ENCODE measurements at regions not wholly inside any gene's neighbourhood (a gene's known extent, or its start where the extent isn't known, plus 50 kb on each side); places are given as distances from the start of the nearest gene placed in this dataset.
"Not testable (repeated sequence)": the region's sequence is repeated elsewhere in the genome, so short reads cannot be mapped to it uniquely, and the experiment has no call there.

DNA sequence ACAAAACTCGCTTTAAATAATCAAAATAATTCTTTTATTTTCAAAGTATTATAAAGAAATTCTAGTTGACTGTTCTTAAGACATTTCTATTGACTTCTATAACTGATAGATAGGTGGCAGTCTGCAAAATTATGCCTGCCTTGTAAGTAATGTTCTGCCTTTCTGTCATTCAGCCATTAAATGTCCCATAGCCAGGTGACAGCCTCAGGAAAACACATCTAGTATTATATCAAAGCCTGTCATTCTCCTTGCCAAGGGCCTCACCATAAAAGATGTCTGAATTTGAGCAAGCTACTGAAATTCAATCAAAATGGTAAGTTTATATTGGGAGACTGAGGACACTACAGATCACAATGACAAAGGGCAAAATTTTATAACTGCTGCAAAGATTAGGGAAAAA lies 170.4 kb upstream of the COX7C start:
- DNase-seq = no peak

DNA sequence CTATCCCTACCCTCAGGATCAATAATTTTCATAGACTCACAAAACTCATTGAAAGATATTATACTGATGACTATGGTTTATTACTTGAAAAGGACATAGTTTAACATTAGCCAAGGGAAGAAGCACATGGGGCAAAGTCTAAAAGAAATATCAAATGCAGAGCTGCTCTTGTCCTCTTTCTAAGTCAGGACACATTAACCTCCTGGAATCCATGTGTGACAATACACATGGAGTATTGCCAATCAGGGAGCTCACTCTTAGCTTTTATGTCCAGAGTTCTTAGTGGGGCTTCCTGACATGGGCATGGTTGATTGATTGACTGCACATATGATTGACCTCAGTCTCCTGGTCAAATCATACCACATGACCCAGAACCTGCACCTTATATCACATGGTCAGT lies 165.5 kb upstream of the COX7C start:
- no peak for DNase-seq

DNA sequence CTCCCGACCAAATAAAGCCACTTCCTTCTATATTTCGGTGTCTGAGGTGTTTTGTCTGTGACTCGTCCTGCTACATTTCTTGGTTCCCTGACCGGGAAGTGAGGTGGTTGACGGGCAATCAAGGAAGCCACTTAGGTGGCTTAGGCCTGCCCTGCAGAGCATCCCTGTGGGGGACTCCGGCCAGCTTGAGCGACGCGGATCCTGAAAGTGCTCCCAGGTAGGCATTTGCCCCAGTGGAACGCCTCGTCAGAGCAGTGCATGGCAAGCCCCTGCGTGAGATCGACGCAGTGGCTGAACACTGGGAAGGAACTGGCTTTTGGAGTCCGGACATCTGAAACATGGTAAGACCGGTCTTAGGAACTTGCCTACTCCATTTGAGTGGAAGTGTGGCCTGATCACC lies 157.2 kb upstream of the COX7C start:
- DNase-seq = no peak

DNA sequence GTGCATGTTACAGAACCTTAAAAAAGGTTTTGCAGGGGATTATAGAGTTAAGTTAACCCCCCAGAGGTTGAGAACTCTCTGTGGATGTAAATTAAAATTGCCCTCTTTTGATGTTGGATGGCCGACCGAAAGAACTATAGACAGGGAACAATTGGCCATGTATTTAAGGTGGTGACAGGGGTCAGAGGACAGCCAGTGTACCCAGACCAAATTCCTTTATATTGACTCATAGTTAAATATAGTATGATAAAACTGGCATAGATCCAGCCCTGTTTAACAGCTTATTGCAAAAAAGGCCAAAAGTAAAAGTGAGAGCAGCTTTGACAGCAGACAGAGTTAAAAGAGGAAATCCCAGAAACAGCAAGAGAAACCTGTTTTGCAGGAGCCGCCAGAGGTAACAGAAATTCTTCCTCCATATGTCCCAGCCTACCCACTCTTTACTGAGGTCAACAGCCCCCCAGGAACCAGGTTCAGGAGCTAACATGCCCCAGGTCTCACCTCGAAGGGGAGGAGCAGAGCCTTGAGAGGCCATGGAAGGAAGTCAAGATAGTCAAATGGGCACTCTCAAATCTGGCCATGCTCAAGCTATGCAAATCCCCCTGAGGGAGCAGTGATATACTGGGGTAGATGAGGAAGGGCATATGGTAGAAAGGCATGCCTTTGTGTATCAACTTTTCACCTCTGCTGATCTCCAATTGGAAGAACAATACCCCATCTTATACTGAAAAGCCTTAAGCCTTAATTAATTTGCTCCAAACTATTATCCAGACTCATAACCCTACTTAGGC lies 156.4 kb upstream of the COX7C start:
- DNase-seq = no peak

DNA sequence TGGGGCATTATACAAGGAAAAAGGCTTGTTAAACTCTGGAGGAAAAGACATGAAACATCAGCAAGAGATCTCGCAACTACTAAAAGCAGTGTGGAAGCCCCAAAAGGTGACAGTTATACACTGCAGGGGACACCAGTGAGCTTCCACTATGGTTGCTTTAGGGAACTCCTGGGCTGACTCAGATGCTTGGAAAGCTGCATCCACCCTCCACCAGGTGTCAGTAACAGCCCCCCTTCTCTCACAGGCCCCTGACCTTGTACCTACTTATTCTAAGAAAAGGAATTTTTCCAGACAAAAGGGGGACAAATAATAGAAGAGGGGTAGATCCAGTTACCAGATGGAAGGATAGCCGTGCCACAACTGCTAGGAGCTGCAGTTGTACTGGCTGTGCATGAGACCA lies 154.4 kb upstream of the COX7C start:
- DNase-seq = no peak

DNA sequence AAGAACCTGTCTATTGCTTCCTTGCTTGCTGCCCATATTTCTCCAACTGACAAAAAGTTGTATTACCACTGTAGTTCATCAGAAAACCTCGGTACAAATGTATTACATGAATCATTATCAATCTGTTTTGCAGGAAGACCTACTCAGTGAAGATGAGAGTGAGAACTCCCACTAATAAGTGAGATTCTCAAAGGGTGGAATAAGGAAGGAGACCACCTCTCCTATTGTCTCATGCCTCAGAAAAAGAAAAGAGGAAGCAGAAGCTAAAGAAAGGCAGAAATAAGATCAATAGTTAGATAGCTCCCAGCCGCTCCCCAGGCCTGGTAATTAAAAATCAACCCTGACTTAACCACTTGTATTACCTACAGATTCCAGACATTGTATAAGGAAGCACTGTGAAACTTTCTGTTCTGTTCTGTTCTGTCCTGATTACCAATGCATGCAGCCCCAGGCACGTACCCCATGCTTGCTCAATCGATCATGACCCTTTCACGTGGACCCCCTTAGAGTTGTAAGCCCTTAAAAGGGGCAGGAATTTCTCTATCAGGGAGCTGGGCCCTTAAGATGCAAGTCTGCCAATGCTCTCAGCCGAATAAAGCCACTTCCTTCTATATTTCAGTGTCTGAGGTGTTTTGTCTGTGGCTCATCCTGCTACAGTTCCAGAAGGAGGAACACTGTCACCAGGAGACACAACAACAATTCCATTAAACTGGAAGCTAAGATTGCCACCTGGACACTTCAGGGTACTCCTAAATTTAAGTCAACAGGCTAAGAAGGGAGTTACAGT lies 152.5 kb upstream of the COX7C start:
- no peak for DNase-seq

DNA sequence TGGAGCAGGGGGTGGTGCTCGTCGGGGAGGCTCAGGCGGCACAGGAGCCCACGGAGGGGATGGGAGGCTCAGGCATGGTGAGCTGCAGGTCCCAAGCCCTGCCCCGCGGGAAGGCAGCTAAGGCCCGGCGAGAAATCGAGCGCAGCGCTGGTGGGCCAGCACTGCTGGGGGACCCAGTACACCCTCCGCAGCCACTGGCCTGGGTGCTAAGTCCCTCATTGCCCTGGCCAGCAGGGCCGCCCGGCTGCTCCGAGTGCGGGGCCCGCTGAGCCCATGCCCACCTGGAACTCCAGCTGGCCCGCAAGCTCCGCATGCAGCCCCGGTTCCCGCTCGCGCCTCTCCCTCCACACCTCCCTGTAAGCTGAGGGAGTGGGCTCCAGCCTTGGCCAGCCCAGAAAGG lies 151.0 kb upstream of the COX7C start:
- DNase-seq = not testable (repeated sequence)

DNA sequence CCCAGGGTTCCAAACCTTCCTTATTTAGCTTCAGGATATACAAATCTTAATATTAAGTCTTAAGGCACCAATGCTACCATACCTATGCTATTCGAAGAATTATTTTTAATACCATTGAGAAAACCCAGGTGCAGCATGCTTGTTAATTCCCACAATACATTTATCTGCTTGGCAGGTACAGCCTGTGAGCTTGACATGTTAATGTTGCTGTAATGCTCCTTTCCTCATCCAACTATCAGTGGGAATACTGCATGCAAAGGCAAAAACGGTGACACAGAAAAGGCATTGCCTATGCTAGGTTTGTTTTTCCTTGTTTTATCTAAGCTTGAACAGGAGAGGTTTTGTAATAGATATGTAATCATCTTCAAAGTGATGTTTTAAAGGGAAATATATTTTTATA lies 135.7 kb upstream of the COX7C start:
- DNase-seq = no peak

DNA sequence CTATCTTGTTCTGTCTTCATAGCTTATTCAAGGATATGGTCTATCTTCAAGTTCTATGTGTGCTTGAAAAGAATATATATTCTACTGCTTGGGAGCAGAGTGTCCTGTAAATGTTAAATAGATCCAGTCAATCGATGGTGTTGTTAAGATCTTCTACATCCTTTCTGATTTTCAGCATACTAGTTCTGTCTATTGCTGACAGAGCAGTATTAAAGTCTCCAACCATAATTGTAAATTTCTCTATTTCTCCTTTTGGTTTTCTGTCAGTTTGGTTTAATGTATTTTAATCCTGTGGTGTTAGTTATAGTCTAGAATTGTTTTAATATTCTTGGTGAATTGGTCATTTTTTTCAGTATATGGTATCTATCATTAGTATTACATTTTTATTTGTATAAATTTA lies 124.0 kb upstream of the COX7C start:
- DNase-seq = no peak

DNA sequence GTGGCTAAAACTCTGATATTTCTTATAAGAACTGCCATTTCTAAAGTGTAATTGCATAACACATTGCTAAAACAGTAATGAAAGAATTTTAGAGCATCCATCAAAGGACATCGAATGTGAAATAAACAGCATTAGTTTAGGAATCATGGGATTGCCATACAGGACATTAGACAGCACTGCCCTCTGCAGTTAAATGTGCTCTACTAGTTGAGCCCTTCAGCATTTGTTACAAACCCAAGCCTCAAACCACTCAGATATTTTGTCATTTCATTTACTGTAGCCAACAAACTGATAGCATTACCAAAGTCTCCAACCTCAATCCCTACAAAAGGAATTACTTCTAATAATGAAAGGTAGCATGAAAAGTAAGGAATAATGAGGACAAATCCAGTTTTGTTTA lies 116.8 kb upstream of the COX7C start:
- no peak for DNase-seq

DNA sequence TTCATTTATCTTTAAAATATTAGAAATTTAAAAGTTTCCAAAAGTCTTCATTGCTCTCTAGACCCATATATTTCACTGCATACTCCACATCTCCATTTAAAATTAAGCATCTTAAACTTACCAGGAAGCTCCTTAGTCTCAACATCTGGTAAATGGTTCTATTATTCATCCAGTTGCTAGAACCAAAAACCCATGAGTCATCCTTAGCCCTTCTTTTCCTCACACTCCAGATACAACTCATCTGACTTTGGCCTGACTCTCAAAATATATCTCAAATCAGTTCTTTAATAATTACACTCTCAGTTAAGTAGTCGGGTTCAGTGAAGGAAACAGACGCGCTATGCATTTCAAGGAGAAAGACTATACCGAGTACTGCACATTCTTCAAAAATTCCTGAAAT lies 110.2 kb upstream of the COX7C start:
- no peak for DNase-seq

DNA sequence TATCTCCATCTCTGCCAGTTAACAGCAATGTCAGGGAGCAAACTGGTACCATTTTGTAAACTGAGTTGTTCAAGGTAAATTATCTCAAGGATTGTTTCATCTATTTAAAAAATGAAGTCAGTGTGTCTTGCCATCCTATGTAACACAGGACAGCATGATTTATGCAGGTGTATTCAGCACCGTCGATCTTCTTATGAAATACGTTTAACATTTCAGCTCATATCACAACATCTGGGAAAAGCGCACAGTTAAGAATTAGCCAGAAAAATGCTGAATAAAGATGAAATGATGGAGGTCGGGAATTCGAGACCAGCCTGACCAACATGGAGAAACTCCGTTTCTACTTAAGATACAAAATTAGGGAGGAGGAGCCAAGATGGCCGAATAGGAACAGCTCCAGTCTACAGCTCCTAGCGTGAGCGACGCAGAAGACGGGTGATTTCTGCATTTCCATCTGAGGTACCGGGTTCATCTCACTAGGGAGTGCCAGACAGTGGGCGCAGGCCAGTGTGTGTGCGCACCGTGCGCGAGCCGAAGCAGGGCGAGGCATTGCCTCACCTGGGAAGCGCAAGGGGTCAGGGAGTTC lies 107.3 kb upstream of the COX7C start:
- DNase-seq = not testable (repeated sequence)

DNA sequence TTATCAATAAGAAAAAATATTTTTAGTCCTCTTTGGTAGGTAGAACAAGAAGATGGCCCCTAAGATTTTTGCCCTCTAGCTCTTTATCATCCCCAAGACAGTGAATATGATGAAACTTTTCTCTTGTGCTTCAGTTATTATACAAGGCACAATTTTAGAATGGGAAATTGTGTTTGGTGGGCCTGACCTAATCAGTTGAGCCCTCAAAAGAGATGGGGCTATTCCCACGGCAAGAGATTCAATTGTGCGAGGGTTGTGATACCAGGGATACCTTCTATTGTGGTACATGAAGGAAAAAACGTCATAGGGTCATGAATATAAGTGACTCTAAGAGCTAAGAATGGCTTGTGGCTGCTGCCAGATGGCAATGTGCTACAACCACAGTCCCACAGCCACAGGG lies 94.0 kb upstream of the COX7C start:
- DNase-seq = no peak

DNA sequence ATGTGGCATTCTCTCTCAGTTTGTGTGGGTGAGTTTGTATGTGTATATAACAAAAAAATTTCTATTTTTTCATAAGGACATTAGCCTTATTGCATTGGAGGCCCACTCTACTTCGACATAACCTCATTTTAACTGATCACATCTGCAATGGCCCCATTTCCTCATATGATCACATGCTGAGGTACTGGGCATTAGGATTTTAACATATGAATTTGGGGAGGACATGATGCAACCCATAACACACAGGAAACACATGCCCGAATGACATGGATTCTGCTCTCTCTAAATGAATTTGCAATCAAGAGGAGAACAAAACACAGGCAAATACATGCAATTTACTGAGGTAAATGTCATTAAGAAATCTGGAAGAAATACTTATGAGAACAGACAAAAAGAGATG lies 92.1 kb upstream of the COX7C start:
- DNase-seq = no peak

DNA sequence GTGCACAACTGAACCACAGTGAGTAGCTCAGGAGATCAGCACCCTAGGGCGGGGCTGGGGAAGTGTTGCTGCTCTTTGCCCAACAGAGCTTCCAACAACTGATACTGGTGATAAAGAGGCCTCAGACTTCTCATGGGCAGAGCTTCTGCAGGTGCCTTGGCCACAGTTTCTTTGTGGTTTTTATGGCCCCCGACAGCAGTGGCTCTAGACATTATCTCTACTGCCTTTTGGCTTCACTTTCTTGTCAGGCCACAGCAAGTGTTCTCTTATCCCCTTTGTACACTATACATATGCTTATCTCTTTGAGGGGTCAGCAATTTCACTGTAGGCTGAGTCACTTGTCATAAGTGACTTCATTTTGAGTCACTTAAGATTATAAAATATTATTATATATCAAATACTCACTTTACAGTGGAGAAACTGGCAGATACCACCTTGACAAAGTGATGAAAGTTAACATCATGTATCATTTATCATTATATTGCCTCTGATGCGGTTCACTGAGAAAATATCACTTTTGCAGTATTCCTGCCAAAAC lies 90.9 kb upstream of the COX7C start:
- no peak for DNase-seq

DNA sequence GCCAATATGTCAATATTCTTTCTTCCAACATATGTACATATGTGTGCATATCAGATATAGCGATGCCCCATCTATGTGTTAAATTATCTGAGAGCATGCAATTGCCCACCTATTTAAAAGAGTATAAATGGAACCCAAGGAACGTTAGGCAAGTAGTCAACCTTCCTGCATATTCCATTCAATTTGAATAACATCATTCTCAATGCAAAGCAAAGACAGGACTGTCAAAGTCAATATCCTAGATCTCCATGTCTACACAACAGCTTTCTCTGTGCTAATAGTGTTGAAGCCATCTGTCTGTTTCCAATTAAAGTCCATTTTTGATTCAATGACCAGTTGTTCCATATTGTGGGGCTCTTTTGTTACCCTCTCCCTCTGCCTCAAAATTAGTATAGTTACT lies 85.3 kb upstream of the COX7C start:
- DNase-seq = no peak

DNA sequence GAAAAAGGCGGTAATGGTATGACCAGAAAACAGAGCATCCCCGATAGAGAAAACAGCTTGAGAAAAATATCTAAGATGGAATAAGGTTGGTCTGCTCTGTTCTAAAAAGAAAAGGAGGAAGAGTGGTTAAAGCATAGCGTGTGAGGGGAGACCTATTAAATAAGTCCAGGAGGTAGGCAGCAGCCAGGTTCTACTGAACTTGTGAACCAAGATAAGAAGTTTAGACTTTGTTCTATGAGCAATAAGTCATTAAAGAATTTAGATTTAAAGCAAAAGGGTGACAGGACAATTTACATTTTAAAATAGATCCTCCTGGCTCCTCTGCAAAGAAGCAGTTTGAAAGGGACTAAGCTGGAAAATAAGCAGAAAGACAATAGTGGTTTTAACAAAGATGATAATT lies 81.3 kb upstream of the COX7C start:
- DNase-seq = no peak

DNA sequence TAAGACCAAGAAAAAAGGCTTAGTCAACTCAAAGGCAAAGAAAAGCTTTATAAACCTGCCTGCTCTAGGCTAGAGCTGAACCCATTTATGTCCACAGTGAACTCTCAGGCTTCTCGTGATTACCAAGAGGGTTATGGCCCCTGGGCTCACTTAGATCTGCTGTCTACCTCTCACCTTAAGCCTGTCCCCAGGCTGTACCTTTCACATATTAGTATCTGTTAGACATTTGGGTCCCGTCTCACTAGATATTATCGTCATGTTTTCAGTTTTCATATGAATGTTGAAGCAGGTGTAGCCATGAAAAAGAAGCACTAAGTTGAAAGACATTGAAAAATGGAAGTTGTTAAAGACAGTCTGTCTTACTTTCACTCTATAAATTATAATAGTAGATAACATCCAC lies 75.2 kb upstream of the COX7C start:
- no peak for DNase-seq

DNA sequence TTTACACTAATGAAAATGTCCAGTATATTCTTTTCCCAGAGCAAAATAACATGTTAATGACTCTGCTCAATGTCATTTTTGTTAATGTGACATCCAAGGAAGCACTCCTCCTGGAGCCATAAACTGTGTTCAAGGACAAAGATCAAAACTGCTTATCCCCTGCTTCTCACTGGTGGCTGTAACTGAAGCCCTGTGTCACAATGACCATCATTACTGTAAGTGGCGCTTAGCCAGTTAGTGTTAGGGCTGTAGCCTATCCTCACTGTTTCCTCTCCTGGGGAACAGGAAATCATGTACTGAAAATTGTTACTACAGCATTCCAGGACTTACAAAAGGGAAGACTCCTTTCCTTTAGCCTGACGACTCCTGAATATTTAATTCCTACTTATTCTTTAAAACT lies 71.7 kb upstream of the COX7C start:
- DNase-seq = no peak

DNA sequence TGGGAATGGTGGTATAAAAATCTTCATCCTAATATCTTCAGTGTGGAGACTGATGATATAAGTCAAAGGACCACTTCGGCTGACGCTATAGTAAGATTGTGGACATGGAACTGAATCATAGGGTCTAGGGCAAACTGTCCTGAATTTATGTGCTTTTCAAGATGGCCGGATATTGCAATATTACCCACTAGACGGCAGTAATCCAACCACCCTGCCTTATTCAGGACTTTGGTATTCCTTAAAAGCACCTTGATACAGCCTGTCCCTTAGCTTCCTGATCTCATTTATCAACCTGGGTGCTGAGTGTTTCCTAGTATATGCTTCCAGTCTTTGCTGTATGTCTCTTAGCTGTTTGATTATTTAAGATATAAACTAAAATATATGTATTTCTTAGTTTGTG lies 71.2 kb upstream of the COX7C start:
- DNase-seq = no peak

DNA sequence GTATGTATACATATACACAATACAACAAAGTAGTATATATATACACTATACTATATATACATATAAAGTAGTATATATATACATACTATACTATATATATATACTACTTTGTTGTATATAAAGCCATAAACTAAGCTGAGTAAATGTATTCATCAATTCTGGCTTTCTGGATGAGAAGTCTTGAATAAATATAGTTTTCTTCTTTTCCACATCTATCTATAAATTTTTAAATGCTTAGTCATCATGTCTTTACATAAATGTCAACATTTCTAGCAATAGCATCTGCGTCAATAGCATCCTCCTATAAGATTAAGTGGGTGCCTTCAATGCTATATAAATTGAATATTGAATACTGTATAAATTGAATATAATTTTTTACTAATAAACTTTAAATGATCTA lies 63.1 kb upstream of the COX7C start:
- DNase-seq = no peak

DNA sequence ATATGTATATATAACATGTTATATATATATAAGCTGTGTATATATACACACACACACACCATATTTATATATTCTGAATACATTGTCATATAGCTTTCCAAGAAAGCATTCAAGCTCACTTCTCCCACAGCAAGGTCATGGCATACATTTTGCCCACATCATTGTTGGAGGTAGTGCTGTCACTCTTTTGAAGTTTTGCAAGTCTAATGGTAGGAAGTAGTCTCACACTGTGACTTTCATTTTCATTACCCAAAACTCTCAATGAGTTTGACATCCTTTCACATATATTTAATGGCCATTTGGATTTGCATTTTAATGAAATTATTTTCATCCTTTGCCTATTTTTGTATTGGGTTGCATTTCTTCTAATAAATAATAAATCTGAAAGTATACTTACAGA lies 59.8 kb upstream of the COX7C start:
- DNase-seq = no peak

DNA sequence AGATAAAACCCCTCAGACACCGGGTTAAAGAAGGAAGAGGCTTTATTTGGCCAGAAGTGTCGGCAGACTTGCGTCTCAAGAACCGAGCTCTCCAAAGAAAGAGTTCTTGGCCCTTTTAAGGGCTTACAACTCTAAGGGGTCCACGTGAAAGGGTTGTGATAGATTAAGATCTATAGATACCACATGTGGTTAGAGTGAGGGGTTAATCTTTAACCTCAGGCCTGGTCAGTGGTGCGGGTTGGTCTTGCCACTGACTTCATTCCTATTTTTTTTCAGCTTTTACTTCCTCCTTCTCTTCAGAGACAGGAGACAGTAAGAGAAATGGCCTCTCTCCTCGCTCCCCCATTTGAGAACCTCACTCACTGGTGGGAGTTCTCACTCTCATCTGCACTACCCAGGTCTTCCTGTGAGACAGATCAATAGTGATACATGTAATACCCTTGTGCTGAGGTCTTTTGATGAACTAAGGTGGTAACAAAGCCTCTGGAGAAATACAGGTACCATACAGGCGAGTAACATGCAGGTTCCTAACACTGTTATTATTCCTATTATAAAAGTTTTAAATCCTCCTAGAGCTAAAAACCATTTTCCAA lies 52.4 kb upstream of the COX7C start:
- no peak for DNase-seq

DNA sequence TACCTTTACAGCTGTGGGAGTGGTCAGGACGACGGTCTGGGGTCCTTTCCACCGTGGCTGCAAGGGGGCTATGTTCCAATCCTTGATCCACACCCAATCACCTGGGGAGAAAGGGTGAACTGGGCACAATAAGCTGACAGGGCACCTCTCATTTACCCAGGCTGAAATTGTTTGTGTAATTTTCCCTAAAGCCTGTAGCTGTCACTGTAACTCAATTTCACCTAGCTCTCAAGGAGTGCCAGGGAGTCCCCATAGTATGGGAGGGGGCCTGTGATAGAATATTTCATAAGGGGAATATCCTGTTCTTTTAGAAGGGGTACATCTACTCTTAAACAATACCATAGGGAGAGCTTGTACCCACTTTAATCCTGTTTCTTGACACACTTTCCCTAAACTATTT lies 51.7 kb upstream of the COX7C start:
- not testable (repeated sequence) for DNase-seq
